GM21515 (cell line): ENCODE measurements at regions not wholly inside any gene's neighbourhood (a gene's known extent, or its start where the extent isn't known, plus 50 kb on each side); places are given as distances from the start of the nearest gene placed in this dataset.
A peak's percentile ranks its signal among the peaks of the same experiment; 100 is the strongest.
"Not testable (repeated sequence)": the region's sequence is repeated elsewhere in the genome, so short reads cannot be mapped to it uniquely, and the experiment has no call there.

Experiments used
- ATAC-seq: cut with Tn5 transposase; IDR thresholded peaks from one replicate; pipeline ENCODE4 v1.9.1; 2021; ENCODE audit not compliant: unreplicated experiment

- ATAC-seq = no peak
These were observed 288.3 kb upstream of the MKLN1 start for GRCh38 chr7:131039355-131039762.

GRCh38 chr7:131039836-131040235 is 287.8 kb upstream of the MKLN1 start:
- ATAC-seq = no peak

DNA sequence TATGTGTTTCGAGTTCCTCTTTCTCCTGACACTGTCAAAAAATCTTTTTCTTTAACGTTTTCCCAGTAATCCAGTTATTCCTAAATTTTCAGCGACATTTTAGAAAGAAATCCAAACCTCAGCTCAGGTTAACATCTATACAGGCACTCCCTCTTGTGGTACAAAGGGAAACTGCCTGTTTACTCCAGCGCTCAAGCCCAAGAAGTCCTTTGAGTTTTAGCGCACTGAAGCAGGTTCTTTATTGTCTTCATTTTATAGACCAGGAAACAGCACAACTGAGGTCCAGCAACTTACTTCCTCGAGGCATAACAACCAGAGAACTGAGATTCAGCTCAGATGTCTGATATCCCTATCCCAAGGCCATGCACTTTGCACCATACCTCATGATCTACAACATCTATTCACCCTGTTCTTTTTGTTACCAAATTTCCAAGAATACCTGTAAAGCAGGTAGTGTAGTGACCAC is 287.2 kb upstream of the MKLN1 start:
- ATAC-seq = no peak

DNA sequence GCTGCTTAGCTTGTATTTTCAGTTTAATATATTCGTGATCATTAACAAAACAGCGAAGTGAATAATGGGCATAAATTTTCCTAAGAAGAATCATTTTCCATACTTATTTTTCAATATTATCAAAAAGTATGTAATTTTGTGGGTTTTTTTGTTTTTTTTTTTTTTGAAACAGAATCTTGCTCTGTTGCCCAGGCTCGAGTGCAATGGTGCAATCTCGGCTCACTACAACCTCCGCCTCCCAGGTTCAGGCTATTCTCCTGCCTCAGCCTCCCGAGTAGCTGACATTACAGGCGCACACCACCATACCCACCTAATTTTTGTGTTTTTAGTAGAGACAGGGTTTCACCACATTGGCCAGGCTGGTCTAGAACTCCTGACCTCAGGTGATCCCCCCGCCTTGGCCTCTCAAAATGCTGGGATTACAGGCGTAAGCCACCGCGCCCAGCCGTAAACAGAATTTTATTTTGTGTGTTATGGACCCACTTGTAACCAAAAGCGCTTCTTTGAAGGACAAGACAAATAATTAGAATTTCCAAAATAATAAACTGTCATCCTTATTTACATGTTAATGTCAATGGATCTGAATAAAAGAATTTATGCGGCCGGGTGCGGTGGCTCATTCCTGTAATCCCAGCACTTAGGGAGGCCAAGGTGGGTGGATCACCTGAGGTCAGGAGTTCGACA is 286.5 kb upstream of the MKLN1 start:
- not testable (repeated sequence) for ATAC-seq

DNA sequence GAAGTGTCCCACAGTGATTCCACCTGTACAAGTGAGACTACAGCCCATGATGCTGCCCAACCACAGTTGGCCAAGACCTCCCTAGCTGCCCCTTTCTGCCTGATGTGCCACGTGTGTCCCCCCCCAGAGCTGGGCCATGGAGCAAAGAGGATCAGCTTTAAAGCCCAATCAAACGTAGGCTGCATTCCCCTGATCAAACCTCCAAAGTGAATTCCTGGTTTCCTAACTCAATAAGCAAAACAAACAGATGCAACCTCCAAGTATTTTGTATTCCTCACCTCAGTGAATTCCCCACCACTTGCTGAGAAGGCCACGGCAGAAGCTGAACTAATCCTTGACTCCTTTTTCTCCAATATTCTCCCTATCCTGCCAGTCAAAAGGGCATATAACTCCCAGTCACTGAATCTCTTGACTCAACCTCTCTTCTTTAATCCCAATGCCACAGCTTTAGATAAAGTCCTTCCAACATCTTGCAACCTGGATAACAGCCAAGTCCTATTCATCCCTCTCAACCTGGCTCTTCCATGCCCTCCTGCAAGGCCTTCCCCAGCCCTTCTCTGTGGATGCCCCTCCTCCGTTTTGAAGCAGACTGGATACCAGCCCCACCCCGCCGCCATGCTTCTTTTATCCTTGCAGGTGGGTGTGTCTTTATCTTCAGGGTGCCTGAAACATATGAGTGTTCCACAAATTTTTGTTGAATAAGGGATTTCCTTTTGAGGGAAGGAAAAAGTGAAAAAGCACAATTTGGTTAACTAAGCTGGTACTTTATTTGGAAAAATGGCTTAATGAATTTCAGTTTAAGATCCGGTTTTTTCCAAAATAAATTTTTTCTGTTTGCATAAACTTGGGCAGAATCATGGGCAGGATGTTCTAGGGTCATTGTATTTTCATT is 285.2 kb upstream of the MKLN1 start:
- ATAC-seq = no peak

DNA sequence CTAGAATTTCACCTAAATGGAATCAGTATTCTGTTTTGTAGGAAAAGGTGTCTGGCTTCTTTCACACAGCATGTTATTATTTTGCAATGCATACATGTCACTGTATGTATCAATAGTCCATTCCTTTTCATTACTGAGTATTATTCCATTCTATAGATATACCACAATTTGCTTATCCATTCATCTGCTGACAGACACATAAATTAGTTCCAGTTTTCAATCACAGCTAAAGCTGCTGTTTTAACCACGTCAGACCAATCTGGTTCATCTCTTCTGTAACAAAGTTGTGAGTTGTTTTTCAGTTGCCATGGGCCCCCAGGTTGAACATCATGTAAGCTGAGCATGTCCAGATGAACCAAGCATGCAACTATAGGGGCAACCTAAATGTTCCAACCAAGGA is 282.1 kb upstream of the MKLN1 start:
- no peak for ATAC-seq

- ATAC-seq = no peak
These were observed 281.4 kb upstream of the MKLN1 start for GRCh38 chr7:131046246-131046645.

DNA sequence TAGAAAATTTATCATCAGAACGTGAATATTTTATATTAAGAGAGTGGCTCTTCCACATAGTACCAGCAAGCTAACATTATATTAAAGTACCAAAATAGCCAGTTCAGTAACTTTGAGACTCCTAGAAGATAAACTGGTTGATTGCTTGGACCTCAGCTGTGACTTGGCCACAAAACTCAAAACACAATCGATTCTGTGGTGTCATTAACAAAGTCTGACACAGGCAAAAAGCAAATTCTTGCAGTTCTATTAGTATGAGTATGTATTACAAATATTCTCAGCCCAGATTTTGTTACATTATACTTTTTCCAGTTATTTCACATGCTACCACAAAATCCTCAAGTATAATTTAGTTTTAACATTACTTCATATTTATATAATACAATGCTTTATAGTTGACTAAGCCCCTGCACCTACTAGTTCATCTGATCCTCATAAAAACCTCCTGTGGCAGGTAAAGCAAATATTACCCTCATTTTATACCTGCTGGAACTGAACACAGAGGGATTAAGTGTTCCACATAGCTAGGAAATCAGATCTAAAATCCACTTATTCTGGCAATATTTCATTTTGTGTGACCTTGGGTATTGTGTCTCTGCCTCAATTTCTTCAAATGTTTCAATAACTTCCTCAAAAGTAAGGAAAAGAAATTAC is 279.9 kb upstream of the MKLN1 start:
- ATAC-seq = no peak

DNA sequence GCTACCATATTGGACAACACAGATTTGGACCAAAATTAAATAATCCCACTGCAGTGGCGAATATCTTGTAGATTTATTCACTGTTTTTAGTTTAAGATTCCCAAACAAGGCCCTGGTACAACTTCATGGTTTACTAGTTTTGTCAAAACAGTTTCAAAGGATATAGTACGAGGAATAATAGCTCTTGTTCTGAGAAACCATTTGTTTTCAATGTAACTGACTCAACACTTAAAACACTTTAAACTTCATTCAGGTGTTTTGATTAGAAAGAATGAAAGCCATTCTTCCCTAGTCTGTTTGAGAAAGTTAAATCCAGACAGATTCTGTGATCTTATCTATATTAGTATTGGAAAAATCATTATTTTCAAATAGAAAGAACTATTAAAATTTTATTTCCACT is 276.4 kb upstream of the MKLN1 start:
- ATAC-seq = no peak

DNA sequence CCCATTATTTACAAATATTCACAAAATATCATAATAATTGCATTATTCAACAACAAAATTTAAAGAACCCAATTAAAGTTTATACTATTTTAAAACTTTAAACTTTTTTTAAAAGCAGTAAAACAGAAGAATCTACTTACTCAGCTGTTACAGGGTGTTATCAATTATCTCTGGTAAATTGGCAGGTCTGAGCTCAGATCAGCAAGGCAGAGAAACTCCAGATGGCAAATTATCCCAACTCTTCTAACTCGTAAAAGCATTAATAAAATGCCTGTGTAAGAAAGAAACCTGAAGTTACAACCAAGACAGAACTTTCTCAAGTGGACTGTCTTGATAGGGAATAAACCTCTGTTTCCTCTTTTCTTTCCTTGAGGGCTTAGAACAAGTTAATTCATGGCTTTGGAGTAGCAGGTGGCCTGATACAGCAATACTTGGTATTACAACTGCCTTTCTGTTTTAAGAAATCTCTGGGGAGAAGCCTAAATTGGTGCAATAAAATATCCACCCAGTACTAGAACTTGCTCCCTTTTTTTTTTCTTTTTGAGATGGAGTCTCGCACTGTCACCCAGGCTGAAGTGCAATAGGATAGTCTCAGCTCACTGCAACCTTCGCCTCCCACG is 275.3 kb upstream of the MKLN1 start:
- no peak for ATAC-seq

- ATAC-seq = no peak
These were observed 271.7 kb upstream of the MKLN1 start for GRCh38 chr7:131056007-131056406.

DNA sequence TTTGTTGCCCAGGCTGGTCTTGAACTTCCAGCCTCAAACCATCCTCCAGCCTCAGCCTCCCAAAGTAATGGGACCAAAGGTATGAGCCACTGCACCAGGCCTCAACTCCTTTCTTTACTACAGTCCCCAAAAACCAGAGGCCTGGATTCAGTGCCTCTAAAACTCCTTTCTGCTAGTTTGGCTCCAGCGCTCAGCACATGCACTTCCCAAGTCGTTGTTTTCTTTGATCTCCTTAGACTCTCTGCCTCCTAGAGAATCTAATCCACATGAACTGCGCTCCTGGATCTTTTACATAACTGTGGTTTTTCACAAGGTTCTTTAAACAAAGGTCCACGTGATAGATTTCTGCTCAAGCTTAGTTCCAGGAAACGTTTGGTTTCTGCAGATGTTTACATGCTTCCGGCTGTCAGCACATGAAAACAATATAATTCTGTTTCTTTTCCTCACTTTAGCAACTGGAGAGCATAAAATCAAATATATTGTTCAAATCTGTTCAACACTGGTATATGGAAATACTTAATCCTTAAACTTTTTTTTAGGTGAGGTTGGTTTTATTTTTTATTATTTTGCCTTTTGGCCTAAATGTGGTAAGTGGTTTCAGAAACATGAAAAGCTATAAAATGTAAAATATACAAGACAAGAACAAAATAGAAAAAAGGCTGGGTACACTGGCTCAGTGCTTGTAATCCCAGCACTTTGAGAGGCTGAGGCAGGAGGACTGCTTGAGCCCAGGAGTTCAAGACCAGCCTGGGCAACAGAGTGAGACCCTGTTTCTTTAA is 270.5 kb upstream of the MKLN1 start:
- ATAC-seq = peak; percentile 82

DNA sequence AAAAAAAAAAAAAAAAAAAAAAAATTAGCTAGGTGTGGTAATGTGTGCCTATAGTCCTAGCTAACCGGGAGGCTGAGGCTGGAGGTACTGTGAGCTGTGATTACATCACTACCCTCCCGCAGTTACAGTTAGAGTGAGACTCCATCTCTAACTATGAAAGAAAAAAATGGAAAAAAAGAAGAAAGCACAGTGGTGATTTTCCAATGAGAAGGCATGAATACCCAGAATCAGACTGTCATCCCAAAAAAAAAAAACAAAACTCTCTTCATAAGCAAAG is 269.9 kb upstream of the MKLN1 start:
- ATAC-seq = peak; percentile 45

GRCh38 chr7:131058561-131059288 is 269.0 kb upstream of the MKLN1 start:
- not testable (repeated sequence) for ATAC-seq

GRCh38 chr7:131059401-131059800 is 268.3 kb upstream of the MKLN1 start:
- not testable (repeated sequence) for ATAC-seq

DNA sequence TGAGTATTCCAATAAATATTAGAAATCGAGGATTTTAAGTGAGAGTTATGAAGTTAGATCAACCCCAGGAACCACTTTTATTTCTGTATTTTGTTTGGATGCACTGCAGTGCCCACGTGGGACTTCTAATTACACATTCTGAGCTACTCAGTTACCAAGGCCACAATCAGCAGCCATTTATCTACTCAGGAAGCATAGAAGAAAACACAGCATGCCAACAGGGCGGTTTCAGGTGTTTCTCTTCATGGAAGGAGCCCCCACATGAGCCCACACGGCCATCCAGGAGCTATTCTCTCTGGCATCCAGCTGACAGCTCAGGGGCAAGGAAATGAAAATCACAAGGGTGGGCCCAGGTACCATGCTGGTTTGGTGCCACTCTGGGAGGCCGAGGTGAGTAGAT is 266.5 kb upstream of the MKLN1 start:
- no peak for ATAC-seq

- ATAC-seq = no peak
These were observed 265.9 kb upstream of the MKLN1 start for GRCh38 chr7:131061818-131062217.

- ATAC-seq = no peak
These were observed 261.0 kb upstream of the MKLN1 start for GRCh38 chr7:131066635-131067034.

- ATAC-seq = no peak
These were observed 260.5 kb upstream of the MKLN1 start for GRCh38 chr7:131067220-131067619.

GRCh38 chr7:131068604-131069021 is 259.1 kb upstream of the MKLN1 start:
- ATAC-seq = no peak
